GM12878 (cell line): ENCODE measurements at regions not wholly inside any gene's neighbourhood (a gene's known extent, or its start where the extent isn't known, plus 50 kb on each side); places are given as distances from the start of the nearest gene placed in this dataset.

Experiments
- ATF7 ChIP-seq: fragments of 450-650 bp; IDR thresholded peaks from 2 replicates; pipeline ENCODE4 v1.6.1; 2016; ENCODE audit warnings: low read depth, mild to moderate bottlenecking
- CTCF ChIP-seq, 3 experiments: IDR thresholded peaks in 2 of 3; conservative IDR thresholded peaks in 1 of 3; 2 replicates each; pipeline ENCODE4 v1.5.1; 2011; ENCODE audit warnings: low read depth in 3 of 3, low read length in 3 of 3, mild to moderate bottlenecking in 3 of 3, control low read depth in 2 of 3, moderate library complexity in 2 of 3, inconsistent platforms in 1 of 3, mixed read lengths in 1 of 3; ENCODE audit not compliant: control insufficient read depth in 2 of 3, insufficient read depth in 1 of 3; ENCODE audit errors: extremely low read depth in 1 of 3
- EZH2 ChIP-seq: IDR thresholded peaks from 2 replicates; pipeline ENCODE4 v1.6.1; 2012; ENCODE audit warnings: low read depth, mild to moderate bottlenecking, control low read depth, inconsistent platforms, low read length, borderline replicate concordance; ENCODE audit not compliant: control insufficient read depth
- NFIC ChIP-seq: IDR thresholded peaks from 2 replicates; pipeline ENCODE4 v1.6.1; 2012; ENCODE audit warnings: low read depth, mild to moderate bottlenecking, inconsistent platforms, low read length, moderate library complexity

GRCh38 chr3:3745693-3746092 lies 53.5 kb upstream of the LRRN1 start:
- TF ChIP-seq CTCF (IDR thresholded peaks at IDR 0.05 in 2 of 3, conservative IDR thresholded peaks at IDR 0.05 in 1 of 3; ENCODE audit: control insufficient read depth in 2 of 3, extremely low read depth in 1 of 3, insufficient read depth in 1 of 3, low read depth in 3 of 3, low read length in 3 of 3) (no peak), NFIC (no peak), ATF7 (no peak), EZH2 (no peak)
